HEK293 (cell line): ENCODE measurements at regions not wholly inside any gene's neighbourhood (a gene's known extent, or its start where the extent isn't known, plus 50 kb on each side); places are given as distances from the start of the nearest gene placed in this dataset.

Source experiments
- EGR2 ChIP-seq: fragments of 450-650 bp; formaldehyde crosslinking; IDR thresholded peaks from 2 replicates; pipeline ENCODE4 v1.5.1; 2016; ENCODE audit warnings: low read depth, missing biosample characterization, missing genetic modification characterization
- GLI2 ChIP-seq: fragments of 450-650 bp; formaldehyde crosslinking; IDR thresholded peaks from 2 replicates; pipeline ENCODE4; 2017; ENCODE audit warnings: missing biosample characterization, missing genetic modification characterization, low read depth, borderline replicate concordance
- TCF7L2 ChIP-seq: IDR thresholded peaks from 2 replicates; pipeline ENCODE4 v1.6.1; 2011; ENCODE audit warnings: low read depth, mild to moderate bottlenecking, inconsistent platforms, low read length, moderate library complexity, borderline replicate concordance
- ZBTB17 ChIP-seq: fragments of 450-650 bp; formaldehyde crosslinking; IDR thresholded peaks from 2 replicates; pipeline ENCODE4 v1.5.1; 2016; ENCODE audit warnings: missing biosample characterization, missing genetic modification characterization
- ZBTB21 ChIP-seq: fragments of 450-650 bp; formaldehyde crosslinking; IDR thresholded peaks from 2 replicates; pipeline ENCODE4 v1.5.1; 2017; ENCODE audit warnings: missing biosample characterization, missing genetic modification characterization
- ZBTB48 ChIP-seq: fragments of 450-650 bp; formaldehyde crosslinking; IDR thresholded peaks from 2 replicates; pipeline ENCODE4 v1.5.1; 2016; ENCODE audit warnings: missing biosample characterization, missing genetic modification characterization
- ZBTB7A ChIP-seq: fragments of 450-650 bp; formaldehyde crosslinking; IDR thresholded peaks from 2 replicates; pipeline ENCODE4 v1.5.1; 2016; ENCODE audit warnings: low read depth, missing biosample characterization, missing genetic modification characterization
- ZEB2 ChIP-seq: fragments of 450-650 bp; formaldehyde crosslinking; IDR thresholded peaks from 2 replicates; pipeline ENCODE4 v1.5.1; 2016; ENCODE audit warnings: missing biosample characterization, missing genetic modification characterization
- ZIC2 ChIP-seq: fragments of 450-650 bp; formaldehyde crosslinking; IDR thresholded peaks from 2 replicates; pipeline ENCODE4 v1.5.1; 2016; ENCODE audit warnings: missing biosample characterization, missing genetic modification characterization
- ZNF114 ChIP-seq: fragments of 450-650 bp; formaldehyde crosslinking; IDR thresholded peaks from 2 replicates; pipeline ENCODE4 v1.5.0; 2017; ENCODE audit warnings: missing biosample characterization, missing genetic modification characterization
- ZNF24 ChIP-seq: fragments of 450-650 bp; formaldehyde crosslinking; IDR thresholded peaks from 2 replicates; pipeline ENCODE4 v1.5.1; 2016; ENCODE audit warnings: missing biosample characterization, missing genetic modification characterization
- ZNF266 ChIP-seq: fragments of 450-650 bp; formaldehyde crosslinking; IDR thresholded peaks from 2 replicates; pipeline ENCODE4 v1.5.1; 2016; ENCODE audit warnings: missing biosample characterization, missing genetic modification characterization, low read depth
- ZNF302 ChIP-seq: fragments of 450-650 bp; formaldehyde crosslinking; IDR thresholded peaks from 2 replicates; pipeline ENCODE4 v1.5.1; 2016; ENCODE audit warnings: missing biosample characterization, missing genetic modification characterization, low read depth
- ZNF324 ChIP-seq: fragments of 450-650 bp; formaldehyde crosslinking; IDR thresholded peaks from 2 replicates; pipeline ENCODE4 v1.5.1; 2016; ENCODE audit warnings: missing biosample characterization, missing genetic modification characterization
- ZNF37A ChIP-seq: fragments of 450-650 bp; IDR thresholded peaks from 2 replicates; pipeline ENCODE4 v1.5.1; 2018; ENCODE audit warnings: missing biosample characterization, missing genetic modification characterization
- ZNF501 ChIP-seq: fragments of 450-650 bp; formaldehyde crosslinking; IDR thresholded peaks from 2 replicates; pipeline ENCODE4 v1.5.1; 2016; ENCODE audit warnings: missing biosample characterization, missing genetic modification characterization
- ZNF529 ChIP-seq: fragments of 450-650 bp; formaldehyde crosslinking; IDR thresholded peaks from 2 replicates; pipeline ENCODE4 v1.5.1; 2017; ENCODE audit warnings: missing genetic modification characterization, missing biosample characterization; ENCODE audit not compliant: insufficient replicate concordance
- ZNF571 ChIP-seq: fragments of 450-650 bp; formaldehyde crosslinking; IDR thresholded peaks from 2 replicates; pipeline ENCODE4 v1.5.0; 2017; ENCODE audit warnings: missing biosample characterization, missing genetic modification characterization
- ZNF580 ChIP-seq: fragments of 450-650 bp; formaldehyde crosslinking; IDR thresholded peaks from 2 replicates; pipeline ENCODE4 v1.5.1; 2016; ENCODE audit warnings: missing biosample characterization, missing genetic modification characterization
- ZNF596 ChIP-seq: fragments of 450-650 bp; IDR thresholded peaks from 2 replicates; pipeline ENCODE4 v1.5.0; 2018; ENCODE audit warnings: missing biosample characterization, mild to moderate bottlenecking, missing genetic modification characterization, moderate library complexity
- ZNF692 ChIP-seq: fragments of 450-650 bp; formaldehyde crosslinking; IDR thresholded peaks from 2 replicates; pipeline ENCODE4 v1.5.1; 2016; ENCODE audit warnings: missing biosample characterization, missing genetic modification characterization
- ZNF776 ChIP-seq: fragments of 450-650 bp; formaldehyde crosslinking; IDR thresholded peaks from 2 replicates; pipeline ENCODE4 v1.5.0; 2017; ENCODE audit warnings: missing biosample characterization, missing genetic modification characterization, borderline replicate concordance
- ZNF791 ChIP-seq: fragments of 450-650 bp; formaldehyde crosslinking; IDR thresholded peaks from 2 replicates; pipeline ENCODE4 v1.5.1; 2016; ENCODE audit warnings: missing biosample characterization, missing genetic modification characterization
- ZNF843 ChIP-seq: fragments of 450-650 bp; formaldehyde crosslinking; IDR thresholded peaks from 2 replicates; pipeline ENCODE4 v1.5.1; 2016; ENCODE audit warnings: missing biosample characterization, missing genetic modification characterization
- ZSCAN30 ChIP-seq: fragments of 450-650 bp; IDR thresholded peaks from 2 replicates; pipeline ENCODE4 v1.5.1; 2018; ENCODE audit warnings: missing biosample characterization, mild to moderate bottlenecking, missing genetic modification characterization, moderate library complexity
- ZXDB ChIP-seq: fragments of 450-650 bp; formaldehyde crosslinking; IDR thresholded peaks from 2 replicates; pipeline ENCODE4 v1.5.1; 2016; ENCODE audit warnings: missing biosample characterization, missing genetic modification characterization
- TF ChIP-seq, protein P1 (sequence below): fragments of 450-650 bp; formaldehyde crosslinking; IDR thresholded peaks from 2 replicates; pipeline ENCODE4 v1.5.1; 2016; ENCODE audit warnings: missing biosample characterization, missing genetic modification characterization, borderline replicate concordance
- TF ChIP-seq, protein P2 (sequence below): fragments of 450-650 bp; formaldehyde crosslinking; conservative IDR thresholded peaks from 2 replicates; pipeline ENCODE4 v1.5.1; 2016; ENCODE audit warnings: low read depth, missing biosample characterization, missing genetic modification characterization
- TF ChIP-seq, protein P3 (sequence below): fragments of 450-650 bp; formaldehyde crosslinking; IDR thresholded peaks from 2 replicates; pipeline ENCODE4 v1.5.1; 2016; ENCODE audit warnings: missing biosample characterization, missing genetic modification characterization

DNA sequence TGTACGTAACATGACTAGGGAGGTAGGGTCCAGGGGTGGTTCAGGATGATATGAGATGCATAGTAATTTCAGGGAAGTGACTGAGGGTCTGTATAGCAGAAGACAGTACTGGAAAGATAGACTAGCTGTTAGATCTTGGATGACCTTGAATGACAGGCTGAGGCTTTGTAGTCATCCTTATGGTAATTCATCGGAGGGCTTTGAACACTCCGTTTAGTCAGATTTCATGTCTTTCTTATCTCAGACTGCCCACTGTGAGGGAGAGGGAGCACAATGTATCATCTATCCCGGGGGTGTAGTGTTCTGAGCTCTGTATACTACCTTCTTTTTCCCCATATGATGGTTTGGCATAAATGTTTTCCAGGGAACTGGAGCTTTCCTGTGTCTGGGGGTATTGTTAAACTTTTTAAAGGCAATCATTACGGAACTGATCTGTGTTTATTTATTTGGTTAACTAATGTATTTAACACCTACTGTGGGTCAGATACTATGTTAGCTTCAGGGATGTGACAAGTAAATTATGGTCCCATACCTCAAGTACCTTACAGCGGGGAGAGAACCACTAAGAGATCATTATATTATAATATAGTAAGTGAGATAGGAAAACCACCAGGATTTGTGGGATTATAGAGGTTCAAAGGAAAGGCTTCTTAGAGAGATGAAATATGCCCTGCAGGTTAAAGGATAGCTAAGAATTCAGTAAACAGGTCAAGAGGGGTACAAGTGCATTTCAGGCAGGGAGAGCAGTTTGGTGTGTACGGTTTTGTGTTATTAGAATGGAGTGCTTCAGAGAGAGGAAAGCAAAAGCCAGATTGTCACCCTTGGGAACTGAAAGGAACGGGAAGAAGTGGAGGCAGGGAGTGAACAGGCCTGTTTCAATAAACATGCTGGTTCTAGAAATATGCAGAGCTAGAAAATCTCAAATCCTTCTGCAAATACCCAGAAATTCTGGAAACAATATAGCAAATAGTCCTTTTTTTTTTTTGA, 164.8 kb upstream of the KL start (continued):
- TF ChIP-seq ZNF501 (tag by site-specific recombination) (no peak), ZNF324 (tag by site-specific recombination) (no peak), ZNF529 (tag by site-specific recombination) (no peak), GLI2 (no peak), ZXDB (tag by site-specific recombination) (0 out of 2 replicates have a peak, but pooled peaks have one; percentile 33), ZNF791 (no peak), ZNF24 (0 out of 2 replicates have a peak, but pooled peaks have one; percentile 35), ZNF114 (tag by site-specific recombination) (no peak), ZBTB21 (tag by site-specific recombination) (no peak), ZSCAN30 (tag by site-specific recombination) (no peak), ZIC2 (tag by site-specific recombination) (peak; percentile 30), ZNF302 (tag by site-specific recombination) (no peak), EGR2 (tag by site-specific recombination) (peak; percentile 36; the same call in 1 of the 2 replicates), ZNF37A (tag by site-specific recombination) (no peak), ZNF580 (tag by site-specific recombination) (no peak), ZNF776 (tag by site-specific recombination) (no peak), ZNF596 (no peak), ZNF843 (tag by site-specific recombination) (peak; percentile 71), ZEB2 (tag by site-specific recombination) (no peak), ZBTB48 (tag by site-specific recombination) (no peak), ZNF266 (tag by site-specific recombination) (no peak), ZNF692 (no peak), ZBTB7A (tag by site-specific recombination) (no peak), TCF7L2 (peak; percentile 81; the same call in 1 of the 2 replicates), ZBTB17 (tag by site-specific recombination) (no peak), ZNF571 (tag by site-specific recombination) (no peak)
- TF ChIP-seq, protein P1, sequence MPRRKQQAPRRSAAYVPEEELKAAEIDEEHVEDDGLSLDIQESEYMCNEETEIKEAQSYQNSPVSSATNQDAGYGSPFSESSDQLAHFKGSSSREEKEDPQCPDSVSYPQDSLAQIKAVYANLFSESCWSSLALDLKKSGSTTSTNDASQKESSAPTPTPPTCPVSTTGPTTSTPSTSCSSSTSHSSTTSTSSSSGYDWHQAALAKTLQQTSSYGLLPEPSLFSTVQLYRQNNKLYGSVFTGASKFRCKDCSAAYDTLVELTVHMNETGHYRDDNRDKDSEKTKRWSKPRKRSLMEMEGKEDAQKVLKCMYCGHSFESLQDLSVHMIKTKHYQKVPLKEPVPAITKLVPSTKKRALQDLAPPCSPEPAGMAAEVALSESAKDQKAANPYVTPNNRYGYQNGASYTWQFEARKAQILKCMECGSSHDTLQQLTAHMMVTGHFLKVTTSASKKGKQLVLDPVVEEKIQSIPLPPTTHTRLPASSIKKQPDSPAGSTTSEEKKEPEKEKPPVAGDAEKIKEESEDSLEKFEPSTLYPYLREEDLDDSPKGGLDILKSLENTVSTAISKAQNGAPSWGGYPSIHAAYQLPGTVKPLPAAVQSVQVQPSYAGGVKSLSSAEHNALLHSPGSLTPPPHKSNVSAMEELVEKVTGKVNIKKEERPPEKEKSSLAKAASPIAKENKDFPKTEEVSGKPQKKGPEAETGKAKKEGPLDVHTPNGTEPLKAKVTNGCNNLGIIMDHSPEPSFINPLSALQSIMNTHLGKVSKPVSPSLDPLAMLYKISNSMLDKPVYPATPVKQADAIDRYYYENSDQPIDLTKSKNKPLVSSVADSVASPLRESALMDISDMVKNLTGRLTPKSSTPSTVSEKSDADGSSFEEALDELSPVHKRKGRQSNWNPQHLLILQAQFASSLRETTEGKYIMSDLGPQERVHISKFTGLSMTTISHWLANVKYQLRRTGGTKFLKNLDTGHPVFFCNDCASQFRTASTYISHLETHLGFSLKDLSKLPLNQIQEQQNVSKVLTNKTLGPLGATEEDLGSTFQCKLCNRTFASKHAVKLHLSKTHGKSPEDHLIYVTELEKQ (tag by site-specific recombination): 0 out of 2 replicates have a peak, but pooled peaks have one; percentile 20
- TF ChIP-seq, protein P2, sequence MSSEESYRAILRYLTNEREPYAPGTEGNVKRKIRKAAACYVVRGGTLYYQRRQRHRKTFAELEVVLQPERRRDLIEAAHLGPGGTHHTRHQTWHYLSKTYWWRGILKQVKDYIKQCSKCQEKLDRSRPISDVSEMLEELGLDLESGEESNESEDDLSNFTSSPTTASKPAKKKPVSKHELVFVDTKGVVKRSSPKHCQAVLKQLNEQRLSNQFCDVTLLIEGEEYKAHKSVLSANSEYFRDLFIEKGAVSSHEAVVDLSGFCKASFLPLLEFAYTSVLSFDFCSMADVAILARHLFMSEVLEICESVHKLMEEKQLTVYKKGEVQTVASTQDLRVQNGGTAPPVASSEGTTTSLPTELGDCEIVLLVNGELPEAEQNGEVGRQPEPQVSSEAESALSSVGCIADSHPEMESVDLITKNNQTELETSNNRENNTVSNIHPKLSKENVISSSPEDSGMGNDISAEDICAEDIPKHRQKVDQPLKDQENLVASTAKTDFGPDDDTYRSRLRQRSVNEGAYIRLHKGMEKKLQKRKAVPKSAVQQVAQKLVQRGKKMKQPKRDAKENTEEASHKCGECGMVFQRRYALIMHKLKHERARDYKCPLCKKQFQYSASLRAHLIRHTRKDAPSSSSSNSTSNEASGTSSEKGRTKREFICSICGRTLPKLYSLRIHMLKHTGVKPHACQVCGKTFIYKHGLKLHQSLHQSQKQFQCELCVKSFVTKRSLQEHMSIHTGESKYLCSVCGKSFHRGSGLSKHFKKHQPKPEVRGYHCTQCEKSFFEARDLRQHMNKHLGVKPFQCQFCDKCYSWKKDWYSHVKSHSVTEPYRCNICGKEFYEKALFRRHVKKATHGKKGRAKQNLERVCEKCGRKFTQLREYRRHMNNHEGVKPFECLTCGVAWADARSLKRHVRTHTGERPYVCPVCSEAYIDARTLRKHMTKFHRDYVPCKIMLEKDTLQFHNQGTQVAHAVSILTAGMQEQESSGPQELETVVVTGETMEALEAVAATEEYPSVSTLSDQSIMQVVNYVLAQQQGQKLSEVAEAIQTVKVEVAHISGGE: no peak
- TF ChIP-seq, protein P3, sequence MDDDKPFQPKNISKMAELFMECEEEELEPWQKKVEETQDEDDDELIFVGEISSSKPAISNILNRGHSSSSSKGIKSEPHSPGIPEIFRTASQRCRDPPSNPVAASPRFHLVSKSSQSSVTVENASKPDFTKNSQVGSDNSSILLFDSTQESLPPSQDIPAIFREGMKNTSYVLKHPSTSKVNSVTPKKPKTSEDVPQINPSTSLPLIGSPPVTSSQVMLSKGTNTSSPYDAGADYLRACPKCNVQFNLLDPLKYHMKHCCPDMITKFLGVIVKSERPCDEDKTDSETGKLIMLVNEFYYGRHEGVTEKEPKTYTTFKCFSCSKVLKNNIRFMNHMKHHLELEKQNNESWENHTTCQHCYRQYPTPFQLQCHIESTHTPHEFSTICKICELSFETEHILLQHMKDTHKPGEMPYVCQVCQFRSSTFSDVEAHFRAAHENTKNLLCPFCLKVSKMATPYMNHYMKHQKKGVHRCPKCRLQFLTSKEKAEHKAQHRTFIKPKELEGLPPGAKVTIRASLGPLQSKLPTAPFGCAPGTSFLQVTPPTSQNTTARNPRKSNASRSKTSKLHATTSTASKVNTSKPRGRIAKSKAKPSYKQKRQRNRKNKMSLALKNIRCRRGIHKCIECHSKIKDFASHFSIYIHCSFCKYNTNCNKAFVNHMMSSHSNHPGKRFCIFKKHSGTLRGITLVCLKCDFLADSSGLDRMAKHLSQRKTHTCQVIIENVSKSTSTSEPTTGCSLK (tag by site-specific recombination): no peak
